T-cell (primary cell): ENCODE measurements at regions not wholly inside any gene's neighbourhood (a gene's known extent, or its start where the extent isn't known, plus 50 kb on each side); places are given as distances from the start of the nearest gene placed in this dataset.

ENCODE experiments used
- ATAC-seq, 4 experiments: fragments of 200-7000 bp in 3 of 4; fragments of 150-1000 bp in 1 of 4; cut with Tn5 transposase; replicated peaks in 1 of 4; 1 replicate in 3 of 4; 2 replicates in 1 of 4; pipeline ENCODE4 v1.10.0; 2021; ENCODE audit warnings: moderate library complexity in 3 of 4, mild to moderate bottlenecking in 2 of 4, moderate number of reproducible peaks in 1 of 4
- CTCF ChIA-PET, 2 donors: fragments of 300-600 bp; sonication (Branson Sonifier 250); formaldehyde crosslinking; loops; one replicate each; lab custom pipeline; 2022; ENCODE audit warnings: antibody characterized with exemption in 2 of 2; lab: Charles Lee
- POLR2A ChIA-PET, 2 donors: fragments of 300-600 bp; sonication (Branson Sonifier 250); formaldehyde crosslinking; loops; one replicate each; lab custom pipeline; 2022; ENCODE audit warnings: antibody characterized with exemption in 2 of 2; lab: Charles Lee
- DNase-seq, 35 experiments: peaks; one replicate each; pipeline versions ENCODE4 v3.0.0 to v3.0.0-alpha.2; 2013 to 2023
- H3K27ac ChIP-seq: one replicate; pipeline ENCODE4 v1.5.1; 2013; ENCODE audit warnings: low read length
- H3K27me3 ChIP-seq, 2 experiments: replicated peaks in 1 of 2; 1 replicate in 1 of 2; 2 replicates in 1 of 2; pipeline versions ENCODE4 v1.6.1 to v1.7.0; 2013; ENCODE audit warnings: low read length in 1 of 2, mixed read lengths in 1 of 2; ENCODE audit not compliant: control insufficient read depth in 2 of 2, insufficient read depth in 2 of 2; ENCODE audit errors: extremely low read depth in 1 of 2
- H3K36me3 ChIP-seq, 2 donors: 1 replicate in 1 of 2; 2 replicates in 1 of 2; pipeline versions ENCODE4 v1.6.1 to v1.7.0; 2013; ENCODE audit warnings: low read length in 1 of 2; ENCODE audit not compliant: control insufficient read depth in 2 of 2, insufficient read depth in 1 of 2; ENCODE audit errors: extremely low read depth in 1 of 2
- H3K4me1 ChIP-seq, 2 experiments: 1 replicate in 1 of 2; 2 replicates in 1 of 2; pipeline versions ENCODE4 v1.6.1 to v1.7.0; 2013; ENCODE audit warnings: low read length in 2 of 2, mixed read lengths in 1 of 2; ENCODE audit not compliant: insufficient read depth in 2 of 2, control insufficient read depth in 1 of 2; ENCODE audit errors: extremely low read depth in 1 of 2
- H3K4me3 ChIP-seq, 2 donors: 1 replicate in 1 of 2; 2 replicates in 1 of 2; pipeline versions ENCODE4 v1.5.1 to v1.7.0; 2013; ENCODE audit warnings: mild to moderate bottlenecking in 2 of 2, low read length in 1 of 2, moderate library complexity in 1 of 2; ENCODE audit not compliant: control insufficient read depth in 1 of 2; ENCODE audit errors: extremely low read depth in 1 of 2
- H3K9me3 ChIP-seq: 2 replicates; pipeline ENCODE4 v1.7.0; 2013
- H3K27ac Mint-ChIP-seq, 2 donors: one replicate each; pipeline ENCODE4 v1.8.0; 2020 to 2021; ENCODE audit warnings: mild to moderate bottlenecking in 2 of 2, mixed read lengths in 2 of 2
- H3K27me3 Mint-ChIP-seq, 2 donors: one replicate each; pipeline ENCODE4 v1.8.0; 2021 to 2022; ENCODE audit warnings: mixed read lengths in 2 of 2
- H3K36me3 Mint-ChIP-seq: one replicate; pipeline ENCODE4 v1.8.0; 2021; ENCODE audit warnings: mixed read lengths
- H3K4me1 Mint-ChIP-seq, 3 donors: one replicate each; pipeline ENCODE4 v1.8.0; 2020 to 2022; ENCODE audit warnings: mixed read lengths in 3 of 3, mild to moderate bottlenecking in 1 of 3
- H3K4me3 Mint-ChIP-seq, 3 donors: one replicate each; pipeline ENCODE4 v1.8.0; 2020 to 2022; ENCODE audit warnings: mild to moderate bottlenecking in 3 of 3, mixed read lengths in 3 of 3, moderate library complexity in 3 of 3
- H3K9me3 Mint-ChIP-seq, 3 donors: one replicate each; pipeline ENCODE4 v1.8.0; 2020 to 2022; ENCODE audit warnings: mixed read lengths in 3 of 3
- WGBS: methylation state at CpG from one replicate; pipeline ENCODE4 v1.1.5; 2013; ENCODE audit warnings: missing lambda C conversion rate; ENCODE audit not compliant: insufficient coverage; 5-methylcytosine and 5-hydroxymethylcytosine counted together

DNA sequence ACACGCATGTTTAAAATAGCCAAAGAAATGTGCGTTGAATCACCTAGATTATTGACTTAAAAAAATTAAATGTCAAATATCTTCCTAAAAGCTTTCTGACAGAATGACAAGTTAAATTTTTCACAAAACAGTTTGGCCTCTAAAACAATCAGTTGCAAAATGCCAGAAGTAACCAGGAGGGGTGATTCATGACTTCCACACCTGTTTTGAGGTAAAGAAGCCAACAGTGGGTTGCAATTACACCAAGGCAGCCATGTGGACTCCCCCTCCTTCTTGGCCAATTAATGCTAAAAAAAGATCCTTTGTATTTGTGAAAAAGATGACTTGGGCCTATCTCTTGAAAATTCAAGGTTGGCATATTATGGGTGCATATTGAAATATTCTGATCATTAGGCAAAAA, 424.8 kb downstream of the CBLN4 start:
- no peak overlapping the region for H3K4me3 Mint-ChIP-seq
- WGBS, result no CpG with 5 or more reads among the region's 2 CpGs
- Histone ChIP-seq H3K36me3 (no peaks in the 10 kb centered on the region), H3K27me3 (no peaks in the 10 kb centered on the region), H3K27ac (no peak overlapping the region), H3K4me1 (no peaks in the 10 kb centered on the region), H3K9me3 (no peaks in the 10 kb centered on the region), H3K4me3 (no peak overlapping the region)
- DNase-seq (no peak), ATAC-seq (no peak)
- no peaks in the 10 kb centered on the region for H3K36me3 Mint-ChIP-seq
- H3K4me1 Mint-ChIP-seq, result no peaks in the 10 kb centered on the region
- peaks cover 0 to 7% (median 2%) of the 10 kb centered on the region in 3 donors for H3K9me3 Mint-ChIP-seq
- no peaks in the 10 kb centered on the region for H3K27me3 Mint-ChIP-seq
- H3K27ac Mint-ChIP-seq, result no peak overlapping the region
- ChIA-PET POLR2A (no interaction called here), CTCF (interaction anchor here in 1 of 2 donors (0.5 kb wide), 1 partner anchor 293 kb away, joined by 3 read pairs; no protein-coding TSS in a partner anchor)

DNA sequence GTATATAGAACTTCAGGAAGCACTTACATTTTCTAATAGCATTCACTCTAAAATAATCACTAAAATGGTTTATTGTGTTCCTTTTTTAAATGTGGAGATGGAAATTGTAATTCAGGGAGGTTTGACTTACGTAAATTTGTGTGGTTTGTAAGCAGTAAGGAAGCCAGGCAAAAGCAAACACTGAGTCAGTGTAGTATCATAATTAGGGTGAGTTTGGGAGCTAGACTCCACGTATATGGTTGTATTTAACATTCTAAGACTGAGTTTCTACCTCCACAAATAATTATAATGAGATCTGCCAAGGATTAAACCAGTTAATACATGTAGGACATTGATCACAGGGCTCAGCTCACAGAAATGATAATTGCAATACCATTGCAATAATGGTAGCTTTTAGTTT, 425.5 kb downstream of the CBLN4 start:
- no CpG with 5 or more reads among the region's 2 CpGs for WGBS
- no peak for ATAC-seq
- no peak overlapping the region for H3K4me3 Mint-ChIP-seq
- H3K27ac Mint-ChIP-seq, result no peak overlapping the region
- H3K36me3 ChIP-seq, result no peaks in the 10 kb centered on the region
- no peak for DNase-seq
- H3K9me3 Mint-ChIP-seq, result peaks cover 0 to 7% (median 2%) of the 10 kb centered on the region in 3 donors
- no peak overlapping the region for H3K4me3 ChIP-seq
- no peaks in the 10 kb centered on the region for H3K4me1 Mint-ChIP-seq
- ChIA-PET CTCF (interaction anchor here in 1 of 2 donors (0.5 kb wide), 1 partner anchor 292 kb away, joined by 3 read pairs; no protein-coding TSS in a partner anchor), POLR2A (no interaction called here)
- H3K27me3 ChIP-seq, result no peaks in the 10 kb centered on the region
- no peaks in the 10 kb centered on the region for H3K4me1 ChIP-seq
- no peaks in the 10 kb centered on the region for H3K36me3 Mint-ChIP-seq
- H3K27me3 Mint-ChIP-seq, result no peaks in the 10 kb centered on the region
- H3K9me3 ChIP-seq, result no peaks in the 10 kb centered on the region
- H3K27ac ChIP-seq, result no peak overlapping the region

GRCh38 chr20:55576981-55577380, 428.3 kb downstream of the CBLN4 start:
- H3K9me3 Mint-ChIP-seq, result peaks cover 0 to 7% (median 2%) of the 10 kb centered on the region in 3 donors
- H3K27ac Mint-ChIP-seq, result no peak overlapping the region
- no CpG with 5 or more reads among the region's 1 CpG for WGBS
- H3K4me3 Mint-ChIP-seq, result no peak overlapping the region
- no peak for ATAC-seq
- no peaks in the 10 kb centered on the region for H3K36me3 Mint-ChIP-seq
- Histone ChIP-seq H3K36me3 (no peaks in the 10 kb centered on the region), H3K27ac (no peak overlapping the region), H3K4me1 (no peaks in the 10 kb centered on the region), H3K9me3 (no peaks in the 10 kb centered on the region), H3K27me3 (no peaks in the 10 kb centered on the region), H3K4me3 (no peak overlapping the region)
- no peak for DNase-seq
- POLR2A ChIA-PET, result no interaction called here
- CTCF ChIA-PET, result no interaction called here
- no peaks in the 10 kb centered on the region for H3K27me3 Mint-ChIP-seq
- H3K4me1 Mint-ChIP-seq, result no peaks in the 10 kb centered on the region

- ChIA-PET POLR2A (no interaction called here), CTCF (no interaction called here)
- Mint-ChIP-seq H3K36me3 (no peaks in the 10 kb centered on the region), H3K4me3 (no peak overlapping the region), H3K9me3 (peaks cover 4 to 14% (median 11%) of the 10 kb centered on the region in 3 donors), H3K4me1 (no peaks in the 10 kb centered on the region), H3K27me3 (peaks cover 0 to 2% of the 10 kb centered on the region in 2 donors), H3K27ac (no peak overlapping the region)
- WGBS, result no CpG with 5 or more reads among the region's 3 CpGs
- no peak for DNase-seq
- Histone ChIP-seq H3K4me1 (no peaks in the 10 kb centered on the region), H3K4me3 (no peak overlapping the region), H3K27me3 (no peaks in the 10 kb centered on the region), H3K27ac (no peak overlapping the region), H3K9me3 (no peaks in the 10 kb centered on the region), H3K36me3 (no peaks in the 10 kb centered on the region)
- no peak for ATAC-seq
These were observed 436.2 kb downstream of the CBLN4 start for GRCh38 chr20:55569084-55569483.

DNA sequence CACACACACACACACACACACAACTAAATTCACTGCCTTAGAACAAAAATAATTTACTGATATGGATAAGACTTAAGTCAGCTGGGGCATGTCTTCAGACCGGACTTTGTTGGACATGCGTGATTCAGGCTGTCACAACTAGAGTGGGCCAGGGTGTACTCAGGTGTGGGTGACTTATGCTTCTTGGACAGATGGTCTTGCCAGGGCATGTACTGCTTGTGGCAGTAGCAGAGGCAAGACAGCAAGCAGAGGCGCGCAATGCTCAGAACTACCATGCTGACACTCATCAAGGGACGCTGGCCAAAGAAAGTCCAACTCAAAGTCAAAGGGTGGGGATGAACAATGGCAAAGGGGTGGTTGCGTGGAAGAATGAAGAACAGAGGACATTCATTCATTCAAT, 437.5 kb downstream of the CBLN4 start:
- Mint-ChIP-seq H3K27ac (no peak overlapping the region), H3K4me1 (no peaks in the 10 kb centered on the region), H3K9me3 (peaks cover 4 to 20% (median 20%) of the 10 kb centered on the region in 3 donors), H3K4me3 (no peak overlapping the region), H3K36me3 (no peaks in the 10 kb centered on the region), H3K27me3 (peaks cover 0 to 2% of the 10 kb centered on the region in 2 donors)
- ATAC-seq (no peak), DNase-seq (no peak)
- POLR2A ChIA-PET, result no interaction called here
- no peaks in the 10 kb centered on the region for H3K27me3 ChIP-seq
- no peaks in the 10 kb centered on the region for H3K4me1 ChIP-seq
- H3K36me3 ChIP-seq, result no peaks in the 10 kb centered on the region
- no peaks in the 10 kb centered on the region for H3K9me3 ChIP-seq
- H3K27ac ChIP-seq, result no peak overlapping the region
- WGBS, result 72% methylated on average over 5 of the region's 6 CpGs
- CTCF ChIA-PET, result no interaction called here
- H3K4me3 ChIP-seq, result no peak overlapping the region

DNA sequence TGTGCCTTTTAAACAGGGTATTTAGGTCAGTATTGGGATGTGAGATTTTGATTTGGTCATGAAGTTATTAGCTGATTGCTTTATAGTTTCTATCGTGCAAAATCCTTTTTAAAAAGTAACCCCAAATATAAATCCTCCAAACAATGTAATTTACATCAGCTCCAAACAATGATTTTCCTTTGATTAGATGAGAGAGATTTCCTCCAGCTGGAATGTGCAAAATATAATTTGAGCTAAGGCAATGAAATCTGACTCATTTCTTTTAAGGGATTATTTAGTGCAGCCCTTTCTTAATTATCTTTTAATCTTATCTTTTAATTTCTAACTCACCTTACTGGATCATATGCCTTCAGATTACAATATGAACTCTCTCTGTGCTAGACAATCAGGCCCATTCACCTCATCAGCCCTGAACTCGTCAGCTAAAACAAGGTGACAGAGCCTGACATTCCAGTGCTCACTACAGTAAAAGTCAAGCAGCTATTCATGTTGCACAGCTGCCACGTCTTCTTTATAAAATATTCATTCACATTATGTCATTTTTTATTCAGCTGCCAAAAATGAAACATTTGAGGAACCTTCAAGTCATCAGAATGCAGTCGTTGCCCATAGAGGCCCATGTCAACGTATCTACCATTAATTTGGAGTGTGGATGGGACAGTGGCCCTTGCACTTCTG, 440.1 kb downstream of the CBLN4 start:
- Histone ChIP-seq H3K27me3 (no peaks in the 10 kb centered on the region), H3K9me3 (no peaks in the 10 kb centered on the region), H3K4me3 (no peak overlapping the region), H3K4me1 (no peaks in the 10 kb centered on the region), H3K27ac (no peak overlapping the region), H3K36me3 (no peaks in the 10 kb centered on the region)
- H3K27ac Mint-ChIP-seq, result no peak overlapping the region
- ATAC-seq (no peak), DNase-seq (no peak)
- H3K4me3 Mint-ChIP-seq, result no peak overlapping the region
- POLR2A ChIA-PET, result no interaction called here
- peaks cover 4 to 20% (median 13%) of the 10 kb centered on the region in 3 donors for H3K9me3 Mint-ChIP-seq
- H3K36me3 Mint-ChIP-seq, result no peaks in the 10 kb centered on the region
- CTCF ChIA-PET, result interaction anchor here in 1 of 2 donors (0.5 kb wide), 1 partner anchor 51 kb away, joined by 3 read pairs; no protein-coding TSS in a partner anchor
- peaks cover 0 to 2% of the 10 kb centered on the region in 2 donors for H3K27me3 Mint-ChIP-seq
- no peaks in the 10 kb centered on the region for H3K4me1 Mint-ChIP-seq
- WGBS, result 28% methylated on average over 2 of the region's 5 CpGs
